ENCODE measurements at regions not wholly inside any gene's neighbourhood (a gene's known extent, or its start where the extent isn't known, plus 50 kb on each side); places are given as distances from the start of the nearest gene placed in this dataset.

GRCh38 chr7:128177768-128178550 is 63.1 kb upstream of the LEP start:
- no peak overlapping the region for H3K4me3 Mint-ChIP-seq
- no peak for TF ChIP-seq CTCF (IDR thresholded peaks at IDR 0.05; ENCODE audit: unreplicated experiment in 3 of 3)

DNA sequence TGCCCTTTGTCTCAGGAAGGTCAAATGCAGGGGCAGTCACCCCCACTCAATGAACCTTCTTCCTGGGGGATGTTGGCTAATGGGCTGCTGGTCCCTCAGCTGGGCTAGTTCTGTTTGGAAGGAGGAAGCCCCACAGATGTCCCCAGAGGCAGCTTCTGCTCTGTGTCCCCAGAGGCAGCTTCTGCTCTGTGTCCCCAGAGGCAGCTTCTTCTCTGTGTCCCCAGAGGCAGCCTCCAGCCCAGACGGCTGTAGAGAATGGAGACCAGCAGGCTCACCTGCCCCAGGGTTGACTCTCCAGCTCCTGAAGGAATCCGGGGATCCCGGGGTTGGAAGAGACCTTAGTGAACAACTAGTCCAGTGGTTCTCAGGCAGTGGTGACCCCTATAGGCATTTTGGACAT is 62.5 kb upstream of the LEP start:
- Mint-ChIP-seq H3K9me3 (no peaks in the 10 kb centered on the region), H3K4me1 (no peaks in the 10 kb centered on the region), H3K27me3 (ENCODE audit: low read depth) (peaks cover 85% of the 10 kb centered on the region), H3K36me3 (ENCODE audit: low read depth) (no peaks in the 10 kb centered on the region), H3K27ac (no peak overlapping the region), H3K4me3 (no peak overlapping the region)
- no peak for TF ChIP-seq CTCF (IDR thresholded peaks at IDR 0.05; ENCODE audit: unreplicated experiment in 3 of 3)

More at GRCh38 chr7:128177768-128178550, 63.1 kb upstream of the LEP start:
- no peaks in the 10 kb centered on the region for H3K4me1 Mint-ChIP-seq
- peaks cover 90% of the 10 kb centered on the region for H3K27me3 Mint-ChIP-seq (ENCODE audit: low read depth)
- H3K9me3 Mint-ChIP-seq: no peaks in the 10 kb centered on the region
- no peak overlapping the region for H3K27ac Mint-ChIP-seq
- no peaks in the 10 kb centered on the region for H3K36me3 Mint-ChIP-seq (ENCODE audit: low read depth)

- Mint-ChIP-seq H3K27me3 (ENCODE audit: low read depth) (peaks cover 61% of the 10 kb centered on the region), H3K4me1 (no peaks in the 10 kb centered on the region)
Measured at GRCh38 chr7:128188396-128189230, 52.5 kb upstream of the LEP start.

GRCh38 chr7:128189231-128189930 is 51.7 kb upstream of the LEP start:
- no peak for TF ChIP-seq CTCF (IDR thresholded peaks at IDR 0.05; ENCODE audit: unreplicated experiment in 3 of 3)
- peaks cover 3% of the 10 kb centered on the region for H3K36me3 Mint-ChIP-seq (ENCODE audit: low read depth)
- no peak overlapping the region for H3K27ac Mint-ChIP-seq
- H3K27me3 Mint-ChIP-seq (ENCODE audit: low read depth): peaks cover 53% of the 10 kb centered on the region
- peaks cover 10% of the 10 kb centered on the region for H3K9me3 Mint-ChIP-seq
- no peaks in the 10 kb centered on the region for H3K4me1 Mint-ChIP-seq
- H3K4me3 Mint-ChIP-seq: no peak overlapping the region

More at GRCh38 chr7:128188396-128189230, 52.5 kb upstream of the LEP start:
- H3K27ac Mint-ChIP-seq: no peak overlapping the region
- no peak for TF ChIP-seq CTCF (IDR thresholded peaks at IDR 0.05; ENCODE audit: unreplicated experiment in 3 of 3)
- H3K4me3 Mint-ChIP-seq: no peak overlapping the region
- H3K9me3 Mint-ChIP-seq: peaks cover 3% of the 10 kb centered on the region
- H3K36me3 Mint-ChIP-seq (ENCODE audit: low read depth): no peaks in the 10 kb centered on the region

DNA sequence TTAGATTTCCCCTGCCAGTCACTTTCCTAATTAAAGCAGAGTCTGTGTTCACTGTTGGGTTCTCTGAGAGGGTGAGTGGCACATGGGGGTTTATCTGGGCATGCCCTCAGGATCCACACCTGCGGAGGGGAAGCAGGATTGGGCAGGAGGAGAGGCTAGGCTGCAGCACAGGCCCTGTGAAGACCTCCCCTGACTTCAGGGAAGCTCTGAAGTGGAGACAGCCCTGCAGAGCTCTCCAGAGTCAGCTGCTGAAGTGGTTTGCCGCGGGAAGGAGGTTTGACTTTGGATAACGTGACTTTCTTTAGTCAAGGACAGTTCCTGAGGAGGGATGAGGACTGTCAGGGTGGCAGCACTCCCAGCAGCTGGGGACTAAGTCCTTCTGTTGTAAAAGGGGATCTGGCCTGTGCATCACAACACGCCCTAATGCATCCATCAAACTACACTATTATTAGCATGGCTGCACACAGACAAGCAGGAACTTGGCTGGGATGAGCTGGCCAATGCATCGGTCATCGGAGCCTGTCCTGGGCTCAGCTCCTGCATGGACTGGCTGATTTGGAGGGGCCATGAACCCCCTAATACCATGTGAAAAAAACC is 50.9 kb upstream of the LEP start:
- no peak overlapping the region for H3K27ac Mint-ChIP-seq
- H3K4me3 Mint-ChIP-seq: no peak overlapping the region
- H3K4me1 Mint-ChIP-seq: no peaks in the 10 kb centered on the region
- H3K27me3 Mint-ChIP-seq (ENCODE audit: low read depth): peaks cover 54% of the 10 kb centered on the region
- peaks cover 17% of the 10 kb centered on the region for H3K9me3 Mint-ChIP-seq
- TF ChIP-seq CTCF (IDR thresholded peaks at IDR 0.05; ENCODE audit: unreplicated experiment in 3 of 3): no peak
- peaks cover 7% of the 10 kb centered on the region for H3K36me3 Mint-ChIP-seq (ENCODE audit: low read depth)
